ENCODE measurements at regions not wholly inside any gene's neighbourhood (a gene's known extent, or its start where the extent isn't known, plus 50 kb on each side); places are given as distances from the start of the nearest gene placed in this dataset.

DNA sequence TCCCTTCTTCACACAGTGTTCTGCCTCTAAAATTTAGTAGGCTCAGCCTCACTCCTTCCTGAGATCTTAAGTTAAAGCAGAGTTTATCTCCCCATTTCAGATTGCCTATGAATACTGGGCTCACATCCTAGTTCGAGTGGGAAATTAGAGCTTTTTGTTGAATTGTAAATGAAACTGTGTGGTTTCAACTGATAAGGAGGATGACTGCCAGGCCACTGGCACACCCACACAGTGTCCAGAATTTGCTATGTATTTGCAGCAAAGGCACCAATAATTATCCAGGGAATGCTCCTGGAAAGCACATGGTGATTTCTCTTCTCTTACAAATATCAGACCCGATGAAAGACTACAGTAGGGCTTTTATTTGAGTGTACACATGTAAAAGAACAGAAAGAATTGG, 308.1 kb upstream of the COL8A1 start:
- TF ChIP-seq, protein P1, sequence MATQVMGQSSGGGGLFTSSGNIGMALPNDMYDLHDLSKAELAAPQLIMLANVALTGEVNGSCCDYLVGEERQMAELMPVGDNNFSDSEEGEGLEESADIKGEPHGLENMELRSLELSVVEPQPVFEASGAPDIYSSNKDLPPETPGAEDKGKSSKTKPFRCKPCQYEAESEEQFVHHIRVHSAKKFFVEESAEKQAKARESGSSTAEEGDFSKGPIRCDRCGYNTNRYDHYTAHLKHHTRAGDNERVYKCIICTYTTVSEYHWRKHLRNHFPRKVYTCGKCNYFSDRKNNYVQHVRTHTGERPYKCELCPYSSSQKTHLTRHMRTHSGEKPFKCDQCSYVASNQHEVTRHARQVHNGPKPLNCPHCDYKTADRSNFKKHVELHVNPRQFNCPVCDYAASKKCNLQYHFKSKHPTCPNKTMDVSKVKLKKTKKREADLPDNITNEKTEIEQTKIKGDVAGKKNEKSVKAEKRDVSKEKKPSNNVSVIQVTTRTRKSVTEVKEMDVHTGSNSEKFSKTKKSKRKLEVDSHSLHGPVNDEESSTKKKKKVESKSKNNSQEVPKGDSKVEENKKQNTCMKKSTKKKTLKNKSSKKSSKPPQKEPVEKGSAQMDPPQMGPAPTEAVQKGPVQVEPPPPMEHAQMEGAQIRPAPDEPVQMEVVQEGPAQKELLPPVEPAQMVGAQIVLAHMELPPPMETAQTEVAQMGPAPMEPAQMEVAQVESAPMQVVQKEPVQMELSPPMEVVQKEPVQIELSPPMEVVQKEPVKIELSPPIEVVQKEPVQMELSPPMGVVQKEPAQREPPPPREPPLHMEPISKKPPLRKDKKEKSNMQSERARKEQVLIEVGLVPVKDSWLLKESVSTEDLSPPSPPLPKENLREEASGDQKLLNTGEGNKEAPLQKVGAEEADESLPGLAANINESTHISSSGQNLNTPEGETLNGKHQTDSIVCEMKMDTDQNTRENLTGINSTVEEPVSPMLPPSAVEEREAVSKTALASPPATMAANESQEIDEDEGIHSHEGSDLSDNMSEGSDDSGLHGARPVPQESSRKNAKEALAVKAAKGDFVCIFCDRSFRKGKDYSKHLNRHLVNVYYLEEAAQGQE (IDR thresholded peaks at IDR 0.05; ENCODE audit: low read depth): no peak
- TF ChIP-seq EGR1 (IDR thresholded peaks at IDR 0.05): no peak
- no peak for TF ChIP-seq EP300 (IDR thresholded peaks at IDR 0.05; ENCODE audit: borderline replicate concordance)
- TF ChIP-seq TAF1 (IDR thresholded peaks at IDR 0.05; ENCODE audit: low read depth): no peak
- no peak for TF ChIP-seq CEBPB (IDR thresholded peaks at IDR 0.05)
- TF ChIP-seq RAD21 (IDR thresholded peaks at IDR 0.05; ENCODE audit: low read depth): no peak
- TF ChIP-seq, protein P2, sequence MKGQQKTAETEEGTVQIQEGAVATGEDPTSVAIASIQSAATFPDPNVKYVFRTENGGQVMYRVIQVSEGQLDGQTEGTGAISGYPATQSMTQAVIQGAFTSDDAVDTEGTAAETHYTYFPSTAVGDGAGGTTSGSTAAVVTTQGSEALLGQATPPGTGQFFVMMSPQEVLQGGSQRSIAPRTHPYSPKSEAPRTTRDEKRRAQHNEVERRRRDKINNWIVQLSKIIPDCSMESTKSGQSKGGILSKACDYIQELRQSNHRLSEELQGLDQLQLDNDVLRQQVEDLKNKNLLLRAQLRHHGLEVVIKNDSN (IDR thresholded peaks at IDR 0.05): no peak
- TF ChIP-seq ZBTB7A (IDR thresholded peaks at IDR 0.05; ENCODE audit: low read depth): no peak
- TF ChIP-seq CREB1 (IDR thresholded peaks at IDR 0.05; ENCODE audit: low read depth): no peak
- no peak for TF ChIP-seq YY1 (IDR thresholded peaks at IDR 0.05; ENCODE audit: low read depth)
- TF ChIP-seq TEAD4 (IDR thresholded peaks at IDR 0.05): no peak
- TF ChIP-seq TCF12 (IDR thresholded peaks at IDR 0.05; ENCODE audit: low read depth): no peak
- no peak for TF ChIP-seq FOXM1 (IDR thresholded peaks at IDR 0.05; ENCODE audit: borderline replicate concordance, low read depth)
- no peak for TF ChIP-seq NFIC (IDR thresholded peaks at IDR 0.05)
- TF ChIP-seq, protein P3, sequence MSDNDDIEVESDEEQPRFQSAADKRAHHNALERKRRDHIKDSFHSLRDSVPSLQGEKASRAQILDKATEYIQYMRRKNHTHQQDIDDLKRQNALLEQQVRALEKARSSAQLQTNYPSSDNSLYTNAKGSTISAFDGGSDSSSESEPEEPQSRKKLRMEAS (IDR thresholded peaks at IDR 0.05): no peak

- TF ChIP-seq, protein P1 (IDR thresholded peaks at IDR 0.05; ENCODE audit: low read depth): no peak
- TF ChIP-seq, protein P3 (IDR thresholded peaks at IDR 0.05): no peak
- no peak for TF ChIP-seq NFIC (IDR thresholded peaks at IDR 0.05)
- no peak for TF ChIP-seq TAF1 (IDR thresholded peaks at IDR 0.05; ENCODE audit: low read depth)
- no peak for TF ChIP-seq CEBPB (IDR thresholded peaks at IDR 0.05)
- no peak for TF ChIP-seq YY1 (IDR thresholded peaks at IDR 0.05; ENCODE audit: low read depth)
- TF ChIP-seq ZBTB7A (IDR thresholded peaks at IDR 0.05; ENCODE audit: low read depth): no peak
- TF ChIP-seq EGR1 (IDR thresholded peaks at IDR 0.05): no peak
- TF ChIP-seq TEAD4 (IDR thresholded peaks at IDR 0.05): no peak
- TF ChIP-seq TCF12 (IDR thresholded peaks at IDR 0.05; ENCODE audit: low read depth): no peak
These were observed 313.0 kb upstream of the COL8A1 start for GRCh38 chr3:99325402-99325801.

GRCh38 chr3:99324636-99325203, 313.7 kb upstream of the COL8A1 start:
- TF ChIP-seq, protein P2 (IDR thresholded peaks at IDR 0.05): no peak
- no peak for TF ChIP-seq FOXM1 (IDR thresholded peaks at IDR 0.05; ENCODE audit: borderline replicate concordance, low read depth)
- no peak for TF ChIP-seq NFIC (IDR thresholded peaks at IDR 0.05)
- no peak for TF ChIP-seq TAF1 (IDR thresholded peaks at IDR 0.05; ENCODE audit: low read depth)
- TF ChIP-seq EGR1 (IDR thresholded peaks at IDR 0.05): no peak
- TF ChIP-seq CREB1 (IDR thresholded peaks at IDR 0.05; ENCODE audit: low read depth): no peak
- TF ChIP-seq TCF12 (IDR thresholded peaks at IDR 0.05; ENCODE audit: low read depth): no peak

GRCh38 chr3:99323940-99324339, 314.5 kb upstream of the COL8A1 start:
- TF ChIP-seq, protein P1 (IDR thresholded peaks at IDR 0.05; ENCODE audit: low read depth): no peak
- TF ChIP-seq TEAD4 (IDR thresholded peaks at IDR 0.05): no peak
- no peak for TF ChIP-seq CEBPB (IDR thresholded peaks at IDR 0.05)
- TF ChIP-seq RAD21 (IDR thresholded peaks at IDR 0.05; ENCODE audit: low read depth): no peak
- TF ChIP-seq, protein P3 (IDR thresholded peaks at IDR 0.05): no peak
- TF ChIP-seq ZBTB7A (IDR thresholded peaks at IDR 0.05; ENCODE audit: low read depth): no peak
- TF ChIP-seq FOXM1 (IDR thresholded peaks at IDR 0.05; ENCODE audit: borderline replicate concordance, low read depth): no peak
- no peak for TF ChIP-seq TAF1 (IDR thresholded peaks at IDR 0.05; ENCODE audit: low read depth)
- TF ChIP-seq, protein P2 (IDR thresholded peaks at IDR 0.05): no peak
- no peak for TF ChIP-seq EGR1 (IDR thresholded peaks at IDR 0.05)
- TF ChIP-seq YY1 (IDR thresholded peaks at IDR 0.05; ENCODE audit: low read depth): no peak
- TF ChIP-seq EP300 (IDR thresholded peaks at IDR 0.05; ENCODE audit: borderline replicate concordance): no peak
- TF ChIP-seq NFIC (IDR thresholded peaks at IDR 0.05): no peak
- TF ChIP-seq TCF12 (IDR thresholded peaks at IDR 0.05; ENCODE audit: low read depth): no peak
- TF ChIP-seq CREB1 (IDR thresholded peaks at IDR 0.05; ENCODE audit: low read depth): no peak

Data from Ishikawa (cell line).